Neural crest cell (in vitro differentiated cells): ENCODE measurements at regions not wholly inside any gene's neighbourhood (a gene's known extent, or its start where the extent isn't known, plus 50 kb on each side); places are given as distances from the start of the nearest gene placed in this dataset.
A peak's percentile ranks its signal among the peaks of the same experiment; 100 is the strongest.

Source experiments
- DNase-seq: peaks from one replicate; pipeline ENCODE4 v3.0.0; 2021; ENCODE audit warnings: low read depth, mixed read lengths, low spot score
- H3K27ac Mint-ChIP-seq: one replicate; pipeline ENCODE4 v1.8.0; 2021; ENCODE audit warnings: mild to moderate bottlenecking, mixed read lengths; ENCODE audit not compliant: unreplicated experiment
- H3K27me3 Mint-ChIP-seq: 2 replicates; pipeline ENCODE4 v1.8.0; 2021; ENCODE audit warnings: low read depth, mild to moderate bottlenecking, mixed read lengths
- H3K36me3 Mint-ChIP-seq: 2 replicates; pipeline ENCODE4 v1.8.0; 2021; ENCODE audit warnings: low read depth, mild to moderate bottlenecking, mixed read lengths
- H3K4me1 Mint-ChIP-seq: 2 replicates; pipeline ENCODE4 v1.8.0; 2021; ENCODE audit warnings: mixed read lengths
- H3K4me3 Mint-ChIP-seq: one replicate; pipeline ENCODE4 v1.8.0; 2021; ENCODE audit warnings: mild to moderate bottlenecking, mixed read lengths
- H3K9me3 Mint-ChIP-seq: 2 replicates; pipeline ENCODE4 v1.8.0; 2021; ENCODE audit warnings: mixed read lengths
- TF ChIP-seq, protein P1 (sequence below): fragments of 200-600 bp; sonication (generic); conservative IDR thresholded peaks from 2 replicates; pipeline ENCODE4 v1.5.0; 2021; ENCODE audit warnings: antibody characterized with exemption, mild to moderate bottlenecking

GRCh38 chr4:165656829-165657490 lies 216.1 kb upstream of the TLL1 start:
- Mint-ChIP-seq H3K27me3 (no peaks in the 10 kb centered on the region), H3K4me1 (peaks cover 23% of the 10 kb centered on the region), H3K36me3 (no peaks in the 10 kb centered on the region), H3K9me3 (no peaks in the 10 kb centered on the region), H3K4me3 (no peak overlapping the region), H3K27ac (peak overlapping the region; percentile 24)
- no peak for DNase-seq
- TF ChIP-seq, protein P1, sequence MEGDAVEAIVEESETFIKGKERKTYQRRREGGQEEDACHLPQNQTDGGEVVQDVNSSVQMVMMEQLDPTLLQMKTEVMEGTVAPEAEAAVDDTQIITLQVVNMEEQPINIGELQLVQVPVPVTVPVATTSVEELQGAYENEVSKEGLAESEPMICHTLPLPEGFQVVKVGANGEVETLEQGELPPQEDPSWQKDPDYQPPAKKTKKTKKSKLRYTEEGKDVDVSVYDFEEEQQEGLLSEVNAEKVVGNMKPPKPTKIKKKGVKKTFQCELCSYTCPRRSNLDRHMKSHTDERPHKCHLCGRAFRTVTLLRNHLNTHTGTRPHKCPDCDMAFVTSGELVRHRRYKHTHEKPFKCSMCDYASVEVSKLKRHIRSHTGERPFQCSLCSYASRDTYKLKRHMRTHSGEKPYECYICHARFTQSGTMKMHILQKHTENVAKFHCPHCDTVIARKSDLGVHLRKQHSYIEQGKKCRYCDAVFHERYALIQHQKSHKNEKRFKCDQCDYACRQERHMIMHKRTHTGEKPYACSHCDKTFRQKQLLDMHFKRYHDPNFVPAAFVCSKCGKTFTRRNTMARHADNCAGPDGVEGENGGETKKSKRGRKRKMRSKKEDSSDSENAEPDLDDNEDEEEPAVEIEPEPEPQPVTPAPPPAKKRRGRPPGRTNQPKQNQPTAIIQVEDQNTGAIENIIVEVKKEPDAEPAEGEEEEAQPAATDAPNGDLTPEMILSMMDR: no peak

- Mint-ChIP-seq H3K4me1 (peaks cover 7% of the 10 kb centered on the region), H3K27me3 (no peaks in the 10 kb centered on the region), H3K36me3 (no peaks in the 10 kb centered on the region), H3K4me3 (no peak overlapping the region), H3K9me3 (no peaks in the 10 kb centered on the region), H3K27ac (no peak overlapping the region)
- DNase-seq: no peak
- TF ChIP-seq, protein P1: no peak
Measured at GRCh38 chr4:165662341-165662740, 210.7 kb upstream of the TLL1 start.

GRCh38 chr4:165663411-165663810 lies 209.6 kb upstream of the TLL1 start:
- Mint-ChIP-seq H3K4me1 (peaks cover 5% of the 10 kb centered on the region), H3K27me3 (no peaks in the 10 kb centered on the region), H3K9me3 (no peaks in the 10 kb centered on the region), H3K4me3 (no peak overlapping the region), H3K36me3 (no peaks in the 10 kb centered on the region), H3K27ac (no peak overlapping the region)
- TF ChIP-seq, protein P1: no peak
- no peak for DNase-seq

DNA sequence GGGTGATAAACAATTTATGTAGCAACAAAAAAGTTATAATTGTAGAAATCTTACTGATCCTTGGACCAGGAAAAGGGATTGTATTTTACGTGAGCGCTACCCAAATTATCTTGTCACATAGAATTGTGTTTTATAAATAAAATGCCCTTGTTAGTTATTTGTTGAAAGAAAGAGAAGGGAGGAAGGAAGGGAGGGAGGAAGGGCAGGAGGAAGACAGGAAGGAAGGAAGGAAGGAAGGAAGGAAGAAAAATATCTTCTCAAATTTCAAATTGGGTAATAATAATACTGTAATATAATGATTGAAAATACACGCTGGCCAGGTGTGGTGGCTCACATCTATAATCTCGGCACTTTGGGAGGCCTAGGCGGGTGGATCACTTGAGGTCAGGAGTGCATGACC lies 206.2 kb upstream of the TLL1 start:
- TF ChIP-seq, protein P1: no peak
- Mint-ChIP-seq H3K4me3 (no peak overlapping the region), H3K4me1 (peaks cover 5% of the 10 kb centered on the region), H3K27ac (no peak overlapping the region), H3K36me3 (no peaks in the 10 kb centered on the region), H3K27me3 (no peaks in the 10 kb centered on the region), H3K9me3 (peaks cover 2% of the 10 kb centered on the region)
- DNase-seq: no peak

GRCh38 chr4:165667969-165668368 lies 205.1 kb upstream of the TLL1 start:
- H3K4me1 Mint-ChIP-seq: peaks cover 2% of the 10 kb centered on the region
- no peaks in the 10 kb centered on the region for H3K36me3 Mint-ChIP-seq
- H3K27me3 Mint-ChIP-seq: no peaks in the 10 kb centered on the region
- DNase-seq: no peak
- H3K9me3 Mint-ChIP-seq: peaks cover 2% of the 10 kb centered on the region
- TF ChIP-seq, protein P1: no peak
- no peak overlapping the region for H3K4me3 Mint-ChIP-seq
- H3K27ac Mint-ChIP-seq: no peak overlapping the region
